ENCODE measurements at regions not wholly inside any gene's neighbourhood (a gene's known extent, or its start where the extent isn't known, plus 50 kb on each side); places are given as distances from the start of the nearest gene placed in this dataset.

DNA sequence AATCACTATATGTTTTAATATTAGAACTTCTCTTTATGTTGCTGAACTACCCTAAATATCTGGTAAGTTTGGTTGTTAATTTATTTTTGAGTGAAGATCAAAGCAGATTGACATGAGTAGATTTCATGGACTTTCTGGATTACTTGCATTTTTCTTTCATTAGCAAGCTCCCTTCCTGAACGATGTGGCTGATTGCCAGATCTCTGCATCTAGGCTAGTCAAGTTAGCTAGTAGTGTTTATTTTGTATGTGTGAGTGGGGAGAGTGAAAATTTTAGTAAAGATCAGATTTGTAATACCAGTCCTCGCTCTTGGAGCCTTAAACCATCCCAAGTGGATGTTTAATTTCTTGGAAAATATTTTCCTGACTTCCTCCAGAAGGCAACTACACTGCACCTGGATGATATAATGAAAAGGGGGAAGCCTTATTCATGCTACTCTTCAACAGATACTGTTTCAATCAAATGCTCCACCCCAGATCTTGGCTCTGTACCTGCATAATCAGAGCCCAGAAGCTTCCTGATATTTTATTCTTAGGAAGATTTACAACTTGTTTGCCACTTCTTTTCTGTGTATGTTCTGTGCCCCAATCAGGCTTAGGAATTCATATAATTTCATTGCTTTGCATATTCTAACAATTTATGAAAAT is 143.2 kb upstream of the GRIA4 start:
- no peak overlapping the region for H3K4me3 ChIP-seq (ENCODE audit: low read length)
- H3K4me1 ChIP-seq (ENCODE audit: insufficient read depth, low read length), result no peaks in the 10 kb centered on the region
- H3K36me3 ChIP-seq (ENCODE audit: insufficient read depth, low read length), result no peaks in the 10 kb centered on the region
- no peaks in the 10 kb centered on the region for H3K27me3 ChIP-seq (ENCODE audit: insufficient read depth, low read length)
- no peaks in the 10 kb centered on the region for H3K9me3 ChIP-seq (ENCODE audit: low read length)
- H2AFZ ChIP-seq (ENCODE audit: low read depth, low read length), result no peak overlapping the region

DNA sequence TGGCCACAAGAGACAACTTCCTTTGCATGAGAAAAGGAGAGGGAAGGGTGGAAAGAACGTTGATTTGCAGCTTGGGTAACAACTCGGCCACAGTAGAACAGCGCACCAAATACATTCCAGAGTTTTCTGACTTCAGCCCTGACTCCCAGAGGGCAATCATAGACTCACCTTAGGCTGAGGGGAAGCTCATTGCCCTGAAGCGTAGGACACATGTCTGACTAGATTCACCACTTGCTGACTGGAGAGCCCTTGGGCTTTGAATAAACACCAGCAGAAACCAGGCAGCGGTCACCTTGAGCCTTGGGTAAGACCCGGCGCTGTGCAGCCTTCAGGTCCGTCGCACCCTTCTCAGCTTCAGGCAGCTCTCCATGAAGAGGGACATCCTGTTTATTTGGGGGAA is 151.8 kb upstream of the GRIA4 start:
- H2AFZ ChIP-seq (ENCODE audit: low read depth, low read length), result no peak overlapping the region
- H3K9me3 ChIP-seq (ENCODE audit: low read length), result no peaks in the 10 kb centered on the region
- H3K36me3 ChIP-seq (ENCODE audit: insufficient read depth, low read length), result no peaks in the 10 kb centered on the region
- no peaks in the 10 kb centered on the region for H3K4me1 ChIP-seq (ENCODE audit: insufficient read depth, low read length)
- no peaks in the 10 kb centered on the region for H3K27me3 ChIP-seq (ENCODE audit: insufficient read depth, low read length)
- no peak overlapping the region for H3K4me3 ChIP-seq (ENCODE audit: low read length)

DNA sequence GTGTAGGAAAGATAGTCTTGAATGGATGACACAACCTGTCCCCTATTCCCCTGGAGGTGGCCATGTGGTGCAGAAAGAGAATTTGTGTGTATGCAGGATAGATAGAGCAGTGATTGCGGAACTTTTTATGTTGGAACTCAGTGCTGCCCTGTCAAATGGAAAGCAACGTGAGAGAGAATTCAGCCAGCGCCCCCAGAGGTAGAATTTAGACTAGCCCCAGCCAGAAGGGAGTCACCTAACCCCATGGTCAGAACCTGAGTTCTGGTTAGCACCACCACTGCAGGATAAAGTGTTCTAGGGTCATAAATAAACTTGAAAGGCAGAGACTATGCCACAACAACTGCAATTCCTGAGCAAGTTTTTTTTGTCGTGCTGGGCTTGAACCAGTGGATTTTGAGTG is 152.9 kb upstream of the GRIA4 start:
- Histone ChIP-seq H3K27me3 (ENCODE audit: insufficient read depth, low read length) (no peaks in the 10 kb centered on the region), H3K4me1 (ENCODE audit: insufficient read depth, low read length) (no peaks in the 10 kb centered on the region), H3K36me3 (ENCODE audit: insufficient read depth, low read length) (no peaks in the 10 kb centered on the region), H2AFZ (ENCODE audit: low read depth, low read length) (no peak overlapping the region), H3K4me3 (ENCODE audit: low read length) (no peak overlapping the region), H3K9me3 (ENCODE audit: low read length) (no peaks in the 10 kb centered on the region)

DNA sequence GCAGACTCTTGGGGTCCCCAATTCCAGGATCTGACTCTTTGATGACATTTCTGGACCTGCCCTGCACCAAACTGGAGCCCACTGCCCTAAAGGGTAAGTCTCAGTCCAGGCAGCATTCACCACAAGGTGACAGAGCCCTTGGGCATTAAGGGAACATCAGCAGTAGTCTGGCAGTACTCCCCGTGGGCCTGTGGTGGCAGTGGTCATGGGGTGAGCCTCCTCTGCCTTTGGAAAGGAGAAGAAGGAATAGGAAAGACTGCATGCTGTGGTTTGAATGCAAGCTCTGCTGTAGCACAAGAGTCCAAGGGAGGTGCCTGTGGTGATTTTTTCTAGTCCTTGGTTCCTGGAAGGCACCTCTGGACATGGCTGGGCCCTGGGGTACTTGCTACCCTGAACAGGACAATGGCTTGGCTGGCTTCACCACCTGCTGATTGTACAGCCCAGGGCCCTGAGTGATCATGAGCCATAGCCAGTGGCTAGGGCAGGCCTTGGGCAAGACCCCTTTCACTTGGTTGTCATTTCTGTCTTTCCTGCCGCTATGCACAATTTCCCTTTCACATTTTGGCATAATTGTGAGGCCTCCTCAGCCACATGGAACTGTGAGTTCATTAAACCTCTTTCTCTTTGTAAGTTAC is 160.7 kb upstream of the GRIA4 start:
- Histone ChIP-seq H2AFZ (ENCODE audit: low read depth, low read length) (no peak overlapping the region), H3K4me3 (ENCODE audit: low read length) (no peak overlapping the region), H3K27me3 (ENCODE audit: insufficient read depth, low read length) (no peaks in the 10 kb centered on the region), H3K36me3 (ENCODE audit: insufficient read depth, low read length) (no peaks in the 10 kb centered on the region), H3K9me3 (ENCODE audit: low read length) (no peaks in the 10 kb centered on the region), H3K4me1 (ENCODE audit: insufficient read depth, low read length) (no peaks in the 10 kb centered on the region)

DNA sequence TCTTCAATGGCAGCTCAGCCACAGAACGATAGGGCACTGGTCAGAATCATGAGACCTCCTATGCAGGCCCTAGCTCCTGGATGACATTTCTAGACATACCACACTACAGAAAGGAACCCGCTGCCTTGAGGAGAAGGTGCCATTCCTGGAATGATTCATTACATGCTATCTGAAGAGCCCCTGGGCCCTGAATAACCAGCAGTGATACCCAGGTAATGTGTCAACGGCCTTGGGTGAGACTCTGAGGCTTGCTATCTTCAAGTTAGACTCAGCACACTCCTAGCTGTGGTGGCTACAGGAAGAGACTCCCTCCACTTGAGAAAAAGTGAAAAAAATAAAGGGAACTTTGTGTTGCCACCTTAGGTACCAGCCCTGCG is 161.2 kb upstream of the GRIA4 start:
- H3K4me1 ChIP-seq (ENCODE audit: insufficient read depth, low read length), result no peaks in the 10 kb centered on the region
- no peaks in the 10 kb centered on the region for H3K36me3 ChIP-seq (ENCODE audit: insufficient read depth, low read length)
- H3K4me3 ChIP-seq (ENCODE audit: low read length), result no peak overlapping the region
- no peaks in the 10 kb centered on the region for H3K27me3 ChIP-seq (ENCODE audit: insufficient read depth, low read length)
- no peaks in the 10 kb centered on the region for H3K9me3 ChIP-seq (ENCODE audit: low read length)
- no peak overlapping the region for H2AFZ ChIP-seq (ENCODE audit: low read depth, low read length)

DNA sequence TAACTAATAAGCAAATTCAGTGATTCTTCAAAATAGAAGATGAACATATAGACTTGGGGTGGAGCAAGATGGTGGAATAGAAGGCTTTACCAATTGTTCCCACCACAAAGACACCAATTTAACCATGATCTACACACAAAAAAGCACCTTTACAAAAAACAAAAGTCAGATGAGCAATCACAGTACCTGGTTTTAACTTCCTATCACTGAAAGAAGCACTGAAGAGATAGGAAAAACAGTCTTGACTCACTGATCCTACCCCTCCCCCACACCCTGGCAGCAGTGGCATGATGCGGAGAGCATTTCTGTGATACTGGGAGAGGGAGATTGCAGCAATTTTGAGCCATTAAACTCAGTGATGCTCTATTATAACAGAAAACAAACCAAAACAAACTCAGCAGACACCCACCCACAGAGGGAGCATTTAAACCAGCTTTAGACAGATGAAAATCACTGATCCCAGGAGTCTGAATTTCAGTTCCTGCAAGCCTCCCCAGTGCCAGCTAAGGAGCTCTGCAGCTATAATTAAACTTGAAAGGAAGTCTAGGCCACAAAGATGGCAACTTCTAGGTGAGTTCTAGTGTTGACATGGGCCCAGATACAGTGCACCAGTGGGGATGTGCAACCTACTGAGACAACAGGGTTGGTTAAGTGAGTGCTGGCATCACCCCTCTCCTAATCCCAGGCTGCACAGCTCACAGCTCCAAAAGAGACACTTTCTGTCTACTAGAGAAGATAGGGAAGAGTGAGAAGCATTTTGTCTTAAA is 161.8 kb upstream of the GRIA4 start:
- no peaks in the 10 kb centered on the region for H3K36me3 ChIP-seq (ENCODE audit: insufficient read depth, low read length)
- no peaks in the 10 kb centered on the region for H3K27me3 ChIP-seq (ENCODE audit: insufficient read depth, low read length)
- no peaks in the 10 kb centered on the region for H3K9me3 ChIP-seq (ENCODE audit: low read length)
- H3K4me3 ChIP-seq (ENCODE audit: low read length), result no peak overlapping the region
- no peaks in the 10 kb centered on the region for H3K4me1 ChIP-seq (ENCODE audit: insufficient read depth, low read length)
- H2AFZ ChIP-seq (ENCODE audit: low read depth, low read length), result no peak overlapping the region

DNA sequence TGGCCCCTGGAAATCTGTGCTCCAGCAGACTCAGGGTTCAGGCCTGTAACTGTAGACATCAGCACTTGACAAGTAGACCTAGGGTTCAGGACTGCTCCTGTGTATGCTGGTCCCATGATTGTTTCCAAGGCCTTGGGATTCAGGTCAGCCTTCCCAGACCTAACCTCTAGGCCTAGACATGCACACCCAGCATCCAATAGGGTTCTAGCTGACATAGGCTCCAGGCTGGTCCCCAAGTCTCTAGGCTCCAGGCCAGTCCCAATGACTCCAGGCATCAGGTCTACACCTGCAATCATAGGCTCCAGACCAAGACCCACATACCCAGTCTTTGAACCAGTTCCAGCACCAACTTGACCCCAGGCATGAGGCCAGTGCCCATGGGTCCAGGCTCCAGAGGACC is 166.2 kb upstream of the GRIA4 start:
- no peak overlapping the region for H3K4me3 ChIP-seq (ENCODE audit: low read length)
- H3K4me1 ChIP-seq (ENCODE audit: insufficient read depth, low read length), result no peaks in the 10 kb centered on the region
- H3K27me3 ChIP-seq (ENCODE audit: insufficient read depth, low read length), result no peaks in the 10 kb centered on the region
- H3K36me3 ChIP-seq (ENCODE audit: insufficient read depth, low read length), result no peaks in the 10 kb centered on the region
- no peaks in the 10 kb centered on the region for H3K9me3 ChIP-seq (ENCODE audit: low read length)
- no peak overlapping the region for H2AFZ ChIP-seq (ENCODE audit: low read depth, low read length)

DNA sequence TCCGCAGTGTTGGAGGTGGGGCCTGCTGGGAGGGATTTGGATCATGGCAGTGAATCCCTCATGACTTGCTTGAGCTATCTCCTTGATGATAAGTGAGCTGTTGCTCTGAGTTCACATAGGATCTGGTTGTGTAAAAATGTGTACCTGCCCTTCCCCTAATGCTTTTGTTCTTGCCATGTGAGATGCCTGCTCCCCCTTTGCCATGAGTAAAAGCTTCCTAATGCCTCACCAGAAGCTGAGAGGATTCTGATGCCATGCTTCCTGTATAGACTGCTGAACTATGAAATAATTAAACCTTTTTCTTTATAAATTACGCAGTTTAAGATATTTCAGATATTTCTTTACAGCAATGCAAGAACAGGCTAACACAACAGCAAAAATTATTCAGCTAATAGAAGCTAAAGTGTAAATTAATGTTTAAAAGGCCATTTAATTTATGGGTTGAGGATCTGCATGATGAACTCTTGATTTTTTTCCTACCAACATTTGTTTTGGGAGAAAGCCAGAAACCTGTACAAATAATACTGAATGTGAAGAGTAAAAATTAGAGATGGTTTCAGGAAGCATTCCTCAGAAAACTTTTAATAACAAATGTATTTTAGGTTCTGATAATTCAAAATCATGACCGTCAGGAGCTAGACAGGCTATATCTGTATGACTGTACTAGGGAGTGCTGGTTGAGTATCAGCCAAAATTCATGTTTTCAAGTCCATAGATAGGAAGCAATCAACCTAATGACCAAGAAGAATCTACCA is 177.5 kb upstream of the GRIA4 start:
- Histone ChIP-seq H2AFZ (ENCODE audit: low read depth, low read length) (no peak overlapping the region), H3K27me3 (ENCODE audit: insufficient read depth, low read length) (no peaks in the 10 kb centered on the region), H3K4me3 (ENCODE audit: low read length) (no peak overlapping the region), H3K4me1 (ENCODE audit: insufficient read depth, low read length) (no peaks in the 10 kb centered on the region), H3K9me3 (ENCODE audit: low read length) (no peaks in the 10 kb centered on the region), H3K36me3 (ENCODE audit: insufficient read depth, low read length) (no peaks in the 10 kb centered on the region)

DNA sequence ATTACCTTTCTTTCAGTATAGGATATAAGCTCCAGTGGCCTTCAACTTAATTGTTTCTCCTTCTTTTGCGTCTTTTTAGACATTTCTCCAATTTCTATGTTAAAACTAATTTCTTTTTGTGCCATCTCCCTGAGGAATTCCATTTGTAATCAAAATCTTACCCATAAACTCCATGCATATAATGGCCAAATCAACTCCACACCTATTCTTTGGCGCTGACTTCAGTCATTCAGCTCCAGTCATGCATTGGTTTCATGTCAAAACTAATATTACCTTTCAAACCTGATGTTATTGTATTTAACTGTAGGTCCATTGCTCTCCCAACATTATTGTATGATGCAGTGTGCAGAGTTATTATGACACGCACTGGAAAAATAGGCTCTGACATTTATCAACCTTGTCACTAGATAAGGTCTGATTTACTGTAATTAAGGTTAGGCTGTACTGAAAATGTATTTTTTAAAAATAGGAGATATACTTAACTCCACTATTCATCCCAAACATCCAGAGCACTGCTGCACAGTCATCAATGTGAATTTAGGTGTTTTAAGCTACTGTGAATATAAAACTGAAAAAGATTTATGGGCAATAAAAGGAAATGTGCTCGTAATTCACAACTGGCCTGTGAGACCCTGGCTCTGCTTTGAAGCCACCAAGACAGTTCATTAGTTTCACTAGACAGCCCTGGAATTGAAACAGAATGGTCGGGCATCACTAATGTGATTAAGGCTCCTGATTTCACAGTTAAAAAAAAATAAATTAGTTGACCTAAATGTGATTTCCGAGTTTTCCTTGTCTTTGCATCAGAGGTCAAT is 180.6 kb upstream of the GRIA4 start:
- no peaks in the 10 kb centered on the region for H3K27me3 ChIP-seq (ENCODE audit: insufficient read depth, low read length)
- no peak overlapping the region for H2AFZ ChIP-seq (ENCODE audit: low read depth, low read length)
- no peaks in the 10 kb centered on the region for H3K36me3 ChIP-seq (ENCODE audit: insufficient read depth, low read length)
- H3K4me1 ChIP-seq (ENCODE audit: insufficient read depth, low read length), result no peaks in the 10 kb centered on the region
- H3K4me3 ChIP-seq (ENCODE audit: low read length), result no peak overlapping the region
- no peaks in the 10 kb centered on the region for H3K9me3 ChIP-seq (ENCODE audit: low read length)

DNA sequence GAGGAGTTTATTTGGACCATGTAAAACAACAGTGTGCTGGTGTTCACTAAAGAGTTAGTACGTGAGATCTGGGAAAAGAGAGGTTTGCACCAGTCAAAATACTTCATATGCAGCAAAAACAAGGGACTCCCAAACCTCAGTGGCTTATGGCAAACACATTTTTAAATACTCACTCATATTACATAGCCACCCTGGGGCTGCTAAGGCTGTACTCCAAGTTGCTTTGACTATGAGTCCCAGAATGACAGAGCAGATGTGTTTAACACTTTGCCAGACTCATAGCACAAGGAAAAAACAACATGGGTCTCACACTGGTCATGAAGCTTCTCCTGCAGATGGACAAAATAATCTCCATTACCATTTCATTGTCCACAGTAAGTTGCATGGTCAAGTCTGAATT is 202.8 kb upstream of the GRIA4 start:
- H3K27me3 ChIP-seq (ENCODE audit: insufficient read depth, low read length), result no peaks in the 10 kb centered on the region
- H2AFZ ChIP-seq (ENCODE audit: low read depth, low read length), result no peak overlapping the region
- no peaks in the 10 kb centered on the region for H3K9me3 ChIP-seq (ENCODE audit: low read length)
- H3K4me3 ChIP-seq (ENCODE audit: low read length), result no peak overlapping the region
- no peaks in the 10 kb centered on the region for H3K4me1 ChIP-seq (ENCODE audit: insufficient read depth, low read length)
- no peaks in the 10 kb centered on the region for H3K36me3 ChIP-seq (ENCODE audit: insufficient read depth, low read length)

DNA sequence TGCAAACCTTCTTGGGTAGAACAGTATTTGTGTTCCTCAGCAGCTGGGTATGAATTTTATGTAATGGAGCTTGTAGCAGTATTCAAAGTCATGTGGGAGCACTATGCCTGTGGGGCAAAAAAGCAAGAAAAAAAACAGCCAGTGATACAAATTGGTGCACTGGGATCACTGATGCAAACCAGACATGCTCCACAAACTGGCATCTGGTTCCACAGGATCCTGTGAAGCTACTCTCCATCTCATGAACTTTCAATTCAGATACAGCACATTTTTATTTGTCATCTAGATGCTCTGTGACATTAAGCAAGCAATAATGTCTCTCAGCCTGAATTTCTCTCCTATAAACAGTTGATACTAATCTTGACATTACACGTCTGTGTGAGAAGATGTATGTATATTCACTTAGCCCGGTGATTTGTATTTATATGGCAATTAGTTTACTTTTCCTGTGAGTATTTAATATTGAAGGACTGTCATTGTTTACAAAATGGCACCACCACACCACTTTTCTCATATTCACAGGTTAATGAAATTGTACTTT is 208.5 kb upstream of the GRIA4 start:
- H3K9me3 ChIP-seq (ENCODE audit: low read length), result no peaks in the 10 kb centered on the region
- H3K4me3 ChIP-seq (ENCODE audit: low read length), result no peak overlapping the region
- no peaks in the 10 kb centered on the region for H3K36me3 ChIP-seq (ENCODE audit: insufficient read depth, low read length)
- no peaks in the 10 kb centered on the region for H3K4me1 ChIP-seq (ENCODE audit: insufficient read depth, low read length)
- no peak overlapping the region for H2AFZ ChIP-seq (ENCODE audit: low read depth, low read length)
- no peaks in the 10 kb centered on the region for H3K27me3 ChIP-seq (ENCODE audit: insufficient read depth, low read length)

DNA sequence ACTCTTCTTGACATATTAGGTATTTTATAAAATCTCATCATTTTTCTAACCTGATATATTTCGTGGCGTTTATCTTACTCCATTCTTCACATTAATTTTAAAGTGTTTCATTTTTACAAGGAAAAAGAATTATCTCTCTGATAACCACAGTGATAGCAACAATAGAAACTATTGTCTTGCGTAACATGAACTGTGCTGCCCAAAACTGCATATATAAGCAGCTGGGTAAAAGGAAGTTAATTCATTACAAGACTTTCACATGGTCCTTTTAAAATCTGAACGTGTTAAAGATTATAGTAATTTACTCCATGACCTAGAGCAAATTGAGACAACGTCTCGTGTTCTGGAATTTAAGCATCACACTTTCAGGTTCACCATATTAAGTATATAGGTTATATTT is 210.4 kb upstream of the GRIA4 start:
- no peaks in the 10 kb centered on the region for H3K36me3 ChIP-seq (ENCODE audit: insufficient read depth, low read length)
- H3K27me3 ChIP-seq (ENCODE audit: insufficient read depth, low read length), result no peaks in the 10 kb centered on the region
- no peak overlapping the region for H3K4me3 ChIP-seq (ENCODE audit: low read length)
- no peaks in the 10 kb centered on the region for H3K4me1 ChIP-seq (ENCODE audit: insufficient read depth, low read length)
- H3K9me3 ChIP-seq (ENCODE audit: low read length), result no peaks in the 10 kb centered on the region
- H2AFZ ChIP-seq (ENCODE audit: low read depth, low read length), result no peak overlapping the region

Data from neuron (in vitro differentiated cells).